SK-N-SH treated with all-trans-retinoic acid at 6 μM for 48 hours (cell line): ENCODE measurements at regions not wholly inside any gene's neighbourhood (a gene's known extent, or its start where the extent isn't known, plus 50 kb on each side); places are given as distances from the start of the nearest gene placed in this dataset.
"Not testable (repeated sequence)": the region's sequence is repeated elsewhere in the genome, so short reads cannot be mapped to it uniquely, and the experiment has no call there.

ENCODE experiments used
- ATAC-seq: fragments of 200-7000 bp; cut with Tn5 transposase; 3 replicates; pipeline ENCODE4 v1.9.1; 2020; ENCODE audit warnings: mild to moderate bottlenecking, moderate library complexity
- ARNTL ChIP-seq: fragments of 450-650 bp; formaldehyde crosslinking; IDR thresholded peaks from 2 replicates; pipeline ENCODE4 v1.5.0; 2020; ENCODE audit warnings: low read depth, mild to moderate bottlenecking, moderate library complexity, borderline replicate concordance
- BACH2 ChIP-seq: fragments of 250-450 bp; sonication (Bioruptor Pico); IDR thresholded peaks from 2 replicates; pipeline ENCODE4 v1.9.0; 2021; ENCODE audit warnings: mild to moderate bottlenecking, borderline replicate concordance
- CSDC2 ChIP-seq: fragments of 250-450 bp; sonication (Bioruptor Pico); IDR thresholded peaks from 2 replicates; pipeline ENCODE4 v1.5.0; 2020; ENCODE audit warnings: mild to moderate bottlenecking, moderate library complexity
- ESRRG ChIP-seq: fragments of 250-450 bp; sonication (Bioruptor Pico); IDR thresholded peaks from 2 replicates; pipeline ENCODE4 v1.6.1; 2021; ENCODE audit warnings: mild to moderate bottlenecking
- ISL1 ChIP-seq: fragments of 250-450 bp; sonication (Bioruptor Pico); IDR thresholded peaks from 2 replicates; pipeline ENCODE4 v2.1.2; 2022; ENCODE audit warnings: mild to moderate bottlenecking, moderate library complexity
- RARB ChIP-seq: fragments of 250-450 bp; sonication (Bioruptor Pico); IDR thresholded peaks from 2 replicates; pipeline ENCODE4 v1.8.0; 2021; ENCODE audit warnings: mild to moderate bottlenecking, moderate library complexity
- SNAI2 ChIP-seq: fragments of 250-450 bp; sonication (Bioruptor Pico); IDR thresholded peaks from 2 replicates; pipeline ENCODE4 v1.5.0; 2020; ENCODE audit warnings: mild to moderate bottlenecking, moderate library complexity
- TOX ChIP-seq: fragments of 250-450 bp; sonication (Bioruptor Pico); IDR thresholded peaks from 2 replicates; pipeline ENCODE4 v1.8.0; 2021; ENCODE audit warnings: mild to moderate bottlenecking, moderate library complexity, borderline replicate concordance
- ZC3H10 ChIP-seq: fragments of 250-450 bp; sonication (Bioruptor Pico); IDR thresholded peaks from 2 replicates; pipeline ENCODE4 v1.5.1; 2021; ENCODE audit warnings: mild to moderate bottlenecking, moderate library complexity
- ZNF565 ChIP-seq: fragments of 450-650 bp; formaldehyde crosslinking; conservative IDR thresholded peaks from 2 replicates; pipeline ENCODE4 v1.5.0; 2020; ENCODE audit warnings: low read depth, mild to moderate bottlenecking, moderate library complexity
- ZNF8 ChIP-seq: fragments of 450-650 bp; formaldehyde crosslinking; IDR thresholded peaks from 2 replicates; pipeline ENCODE4 v1.5.0; 2020; ENCODE audit warnings: mild to moderate bottlenecking, moderate library complexity
- TF ChIP-seq, protein P1 (sequence below): fragments of 250-450 bp; sonication (Bioruptor Pico); IDR thresholded peaks from 2 replicates; pipeline ENCODE4 v1.8.0; 2020; ENCODE audit warnings: mild to moderate bottlenecking, moderate library complexity, borderline replicate concordance
- TF ChIP-seq, protein P2 (sequence below): fragments of 250-450 bp; sonication (Bioruptor Pico); IDR thresholded peaks from 2 replicates; pipeline ENCODE4 v1.8.0; 2021; ENCODE audit warnings: low read depth, mild to moderate bottlenecking, moderate library complexity, borderline replicate concordance
- TF ChIP-seq, protein P3 (sequence below): fragments of 250-450 bp; sonication (Bioruptor Pico); IDR thresholded peaks from 2 replicates; pipeline ENCODE4 v1.5.1; 2021; ENCODE audit warnings: mild to moderate bottlenecking, moderate library complexity
- TF ChIP-seq, protein P4 (sequence below): fragments of 250-450 bp; sonication (Bioruptor Pico); IDR thresholded peaks from 2 replicates; pipeline ENCODE4 v1.5.0; 2020; ENCODE audit warnings: mild to moderate bottlenecking, moderate library complexity
- TF ChIP-seq, protein P5 (sequence below): fragments of 250-450 bp; sonication (Bioruptor Pico); IDR thresholded peaks from 2 replicates; pipeline ENCODE4 v1.5.1; 2020; ENCODE audit warnings: low read depth, mild to moderate bottlenecking, moderate library complexity

DNA sequence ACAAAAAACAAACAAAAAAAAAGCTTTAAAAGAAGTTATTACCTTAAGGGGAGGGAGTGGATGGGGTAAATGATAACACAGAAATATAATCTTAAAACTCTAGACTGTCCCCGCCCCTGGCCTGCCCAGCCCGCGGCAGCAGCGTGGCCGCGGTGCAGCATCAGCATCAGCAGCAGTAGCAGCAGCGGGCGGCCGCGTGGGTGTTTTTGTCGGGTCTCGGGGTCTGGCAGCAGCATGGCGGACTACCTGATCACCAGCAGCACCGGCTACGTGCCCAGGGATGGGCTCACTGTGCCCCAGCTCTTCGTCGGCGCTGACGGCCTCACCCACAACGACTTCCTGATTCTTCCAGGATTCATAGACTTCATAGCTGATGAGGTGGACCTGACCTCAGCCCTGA, 80.0 kb upstream of the ANKRD28 start (continued):
- TF ChIP-seq, protein P1, sequence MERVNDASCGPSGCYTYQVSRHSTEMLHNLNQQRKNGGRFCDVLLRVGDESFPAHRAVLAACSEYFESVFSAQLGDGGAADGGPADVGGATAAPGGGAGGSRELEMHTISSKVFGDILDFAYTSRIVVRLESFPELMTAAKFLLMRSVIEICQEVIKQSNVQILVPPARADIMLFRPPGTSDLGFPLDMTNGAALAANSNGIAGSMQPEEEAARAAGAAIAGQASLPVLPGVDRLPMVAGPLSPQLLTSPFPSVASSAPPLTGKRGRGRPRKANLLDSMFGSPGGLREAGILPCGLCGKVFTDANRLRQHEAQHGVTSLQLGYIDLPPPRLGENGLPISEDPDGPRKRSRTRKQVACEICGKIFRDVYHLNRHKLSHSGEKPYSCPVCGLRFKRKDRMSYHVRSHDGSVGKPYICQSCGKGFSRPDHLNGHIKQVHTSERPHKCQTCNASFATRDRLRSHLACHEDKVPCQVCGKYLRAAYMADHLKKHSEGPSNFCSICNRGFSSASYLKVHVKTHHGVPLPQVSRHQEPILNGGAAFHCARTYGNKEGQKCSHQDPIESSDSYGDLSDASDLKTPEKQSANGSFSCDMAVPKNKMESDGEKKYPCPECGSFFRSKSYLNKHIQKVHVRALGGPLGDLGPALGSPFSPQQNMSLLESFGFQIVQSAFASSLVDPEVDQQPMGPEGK (CRISPR knock-in tag) = no peak
- no peak for TF ChIP-seq ESRRG (CRISPR knock-in tag)
- TF ChIP-seq, all 23 proteins: peak for 0

DNA sequence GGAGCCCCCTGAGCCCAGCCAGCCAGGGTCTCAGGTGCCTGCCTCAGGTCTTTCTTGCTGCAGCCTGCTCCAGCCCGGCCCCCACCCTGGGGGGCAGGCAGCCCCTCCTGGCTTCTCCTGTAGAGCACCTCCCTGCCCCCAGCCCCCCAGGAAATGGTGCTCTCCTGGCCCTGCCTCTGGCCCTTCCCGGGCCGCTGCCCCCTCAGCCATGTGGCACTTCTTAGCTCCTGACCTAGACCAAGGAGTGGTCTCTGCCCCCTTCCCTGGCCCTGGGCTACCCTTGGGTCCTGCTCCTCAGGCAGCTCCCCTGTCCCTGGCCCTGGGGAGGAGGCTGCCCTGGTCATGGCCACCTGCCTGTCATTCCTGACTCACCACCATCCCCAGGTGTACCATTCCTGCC, 82.0 kb upstream of the ANKRD28 start:
- not testable (repeated sequence) for ATAC-seq

DNA sequence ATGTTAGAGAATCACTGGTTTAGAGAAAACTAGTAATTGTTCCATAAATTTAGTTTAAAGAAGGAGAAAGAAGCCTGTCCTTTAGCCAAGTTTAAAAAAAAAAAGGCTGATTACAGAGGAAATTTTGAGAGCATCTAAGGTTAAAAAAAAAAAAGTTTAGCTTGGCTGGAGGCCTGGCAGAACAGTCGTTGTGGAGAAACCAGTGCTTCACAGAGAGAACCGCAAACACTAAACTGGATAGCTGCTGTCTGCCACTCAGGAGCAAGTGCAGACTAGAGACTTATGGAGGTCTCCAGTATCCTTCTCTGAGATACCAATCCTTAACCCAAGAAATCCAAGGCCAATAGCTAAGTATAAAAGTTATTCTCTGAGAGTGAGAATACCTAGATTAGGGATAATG, 84.8 kb upstream of the ANKRD28 start:
- no peak for ATAC-seq
- TF ChIP-seq, protein P2, sequence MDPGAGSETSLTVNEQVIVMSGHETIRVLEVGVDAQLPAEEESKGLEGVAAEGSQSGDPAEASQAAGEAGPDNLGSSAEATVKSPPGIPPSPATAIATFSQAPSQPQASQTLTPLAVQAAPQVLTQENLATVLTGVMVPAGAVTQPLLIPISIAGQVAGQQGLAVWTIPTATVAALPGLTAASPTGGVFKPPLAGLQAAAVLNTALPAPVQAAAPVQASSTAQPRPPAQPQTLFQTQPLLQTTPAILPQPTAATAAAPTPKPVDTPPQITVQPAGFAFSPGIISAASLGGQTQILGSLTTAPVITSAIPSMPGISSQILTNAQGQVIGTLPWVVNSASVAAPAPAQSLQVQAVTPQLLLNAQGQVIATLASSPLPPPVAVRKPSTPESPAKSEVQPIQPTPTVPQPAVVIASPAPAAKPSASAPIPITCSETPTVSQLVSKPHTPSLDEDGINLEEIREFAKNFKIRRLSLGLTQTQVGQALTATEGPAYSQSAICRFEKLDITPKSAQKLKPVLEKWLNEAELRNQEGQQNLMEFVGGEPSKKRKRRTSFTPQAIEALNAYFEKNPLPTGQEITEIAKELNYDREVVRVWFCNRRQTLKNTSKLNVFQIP (CRISPR knock-in tag) = no peak
- TF ChIP-seq RARB (CRISPR knock-in tag) (no peak), SNAI2 (CRISPR knock-in tag) (no peak), TOX (no peak), ESRRG (CRISPR knock-in tag) (no peak), ZNF8 (CRISPR knock-in tag) (no peak), ARNTL (CRISPR knock-in tag) (no peak), CSDC2 (CRISPR knock-in tag) (no peak)
- TF ChIP-seq, protein P3, sequence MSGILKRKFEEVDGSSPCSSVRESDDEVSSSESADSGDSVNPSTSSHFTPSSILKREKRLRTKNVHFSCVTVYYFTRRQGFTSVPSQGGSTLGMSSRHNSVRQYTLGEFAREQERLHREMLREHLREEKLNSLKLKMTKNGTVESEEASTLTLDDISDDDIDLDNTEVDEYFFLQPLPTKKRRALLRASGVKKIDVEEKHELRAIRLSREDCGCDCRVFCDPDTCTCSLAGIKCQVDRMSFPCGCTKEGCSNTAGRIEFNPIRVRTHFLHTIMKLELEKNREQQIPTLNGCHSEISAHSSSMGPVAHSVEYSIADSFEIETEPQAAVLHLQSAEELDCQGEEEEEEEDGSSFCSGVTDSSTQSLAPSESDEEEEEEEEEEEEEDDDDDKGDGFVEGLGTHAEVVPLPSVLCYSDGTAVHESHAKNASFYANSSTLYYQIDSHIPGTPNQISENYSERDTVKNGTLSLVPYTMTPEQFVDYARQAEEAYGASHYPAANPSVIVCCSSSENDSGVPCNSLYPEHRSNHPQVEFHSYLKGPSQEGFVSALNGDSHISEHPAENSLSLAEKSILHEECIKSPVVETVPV (CRISPR knock-in tag) = no peak
- TF ChIP-seq, protein P4, sequence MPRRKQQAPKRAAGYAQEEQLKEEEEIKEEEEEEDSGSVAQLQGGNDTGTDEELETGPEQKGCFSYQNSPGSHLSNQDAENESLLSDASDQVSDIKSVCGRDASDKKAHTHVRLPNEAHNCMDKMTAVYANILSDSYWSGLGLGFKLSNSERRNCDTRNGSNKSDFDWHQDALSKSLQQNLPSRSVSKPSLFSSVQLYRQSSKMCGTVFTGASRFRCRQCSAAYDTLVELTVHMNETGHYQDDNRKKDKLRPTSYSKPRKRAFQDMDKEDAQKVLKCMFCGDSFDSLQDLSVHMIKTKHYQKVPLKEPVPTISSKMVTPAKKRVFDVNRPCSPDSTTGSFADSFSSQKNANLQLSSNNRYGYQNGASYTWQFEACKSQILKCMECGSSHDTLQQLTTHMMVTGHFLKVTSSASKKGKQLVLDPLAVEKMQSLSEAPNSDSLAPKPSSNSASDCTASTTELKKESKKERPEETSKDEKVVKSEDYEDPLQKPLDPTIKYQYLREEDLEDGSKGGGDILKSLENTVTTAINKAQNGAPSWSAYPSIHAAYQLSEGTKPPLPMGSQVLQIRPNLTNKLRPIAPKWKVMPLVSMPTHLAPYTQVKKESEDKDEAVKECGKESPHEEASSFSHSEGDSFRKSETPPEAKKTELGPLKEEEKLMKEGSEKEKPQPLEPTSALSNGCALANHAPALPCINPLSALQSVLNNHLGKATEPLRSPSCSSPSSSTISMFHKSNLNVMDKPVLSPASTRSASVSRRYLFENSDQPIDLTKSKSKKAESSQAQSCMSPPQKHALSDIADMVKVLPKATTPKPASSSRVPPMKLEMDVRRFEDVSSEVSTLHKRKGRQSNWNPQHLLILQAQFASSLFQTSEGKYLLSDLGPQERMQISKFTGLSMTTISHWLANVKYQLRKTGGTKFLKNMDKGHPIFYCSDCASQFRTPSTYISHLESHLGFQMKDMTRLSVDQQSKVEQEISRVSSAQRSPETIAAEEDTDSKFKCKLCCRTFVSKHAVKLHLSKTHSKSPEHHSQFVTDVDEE (CRISPR knock-in tag) = no peak
- TF ChIP-seq, protein P5, sequence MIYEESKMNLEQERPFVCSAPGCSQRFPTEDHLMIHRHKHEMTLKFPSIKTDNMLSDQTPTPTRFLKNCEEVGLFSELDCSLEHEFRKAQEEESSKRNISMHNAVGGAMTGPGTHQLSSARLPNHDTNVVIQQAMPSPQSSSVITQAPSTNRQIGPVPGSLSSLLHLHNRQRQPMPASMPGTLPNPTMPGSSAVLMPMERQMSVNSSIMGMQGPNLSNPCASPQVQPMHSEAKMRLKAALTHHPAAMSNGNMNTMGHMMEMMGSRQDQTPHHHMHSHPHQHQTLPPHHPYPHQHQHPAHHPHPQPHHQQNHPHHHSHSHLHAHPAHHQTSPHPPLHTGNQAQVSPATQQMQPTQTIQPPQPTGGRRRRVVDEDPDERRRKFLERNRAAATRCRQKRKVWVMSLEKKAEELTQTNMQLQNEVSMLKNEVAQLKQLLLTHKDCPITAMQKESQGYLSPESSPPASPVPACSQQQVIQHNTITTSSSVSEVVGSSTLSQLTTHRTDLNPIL (CRISPR knock-in tag) = no peak

DNA sequence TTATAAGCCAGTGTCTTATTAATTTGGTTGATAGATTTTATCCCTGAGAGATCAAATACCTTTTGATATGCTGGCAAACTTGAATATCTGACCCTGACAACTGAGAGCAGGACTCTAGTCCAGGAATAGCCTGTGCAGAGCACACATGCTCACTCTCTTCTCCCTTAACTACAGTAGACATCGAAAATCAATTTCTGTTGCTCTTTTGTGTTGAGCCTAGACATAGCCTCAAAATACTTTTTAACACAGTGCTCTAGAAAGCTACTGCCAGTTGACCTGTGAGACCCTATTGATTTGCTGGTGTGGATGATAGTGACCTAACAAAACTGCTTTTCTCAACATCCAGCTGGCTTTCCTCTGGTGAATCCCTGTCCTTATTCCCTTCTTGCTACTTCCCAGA, 86.4 kb upstream of the ANKRD28 start:
- TF ChIP-seq, protein P5 (CRISPR knock-in tag) = no peak
- TF ChIP-seq ESRRG (CRISPR knock-in tag) (no peak), BACH2 (CRISPR knock-in tag) (no peak), RARB (CRISPR knock-in tag) (no peak), ZC3H10 (CRISPR knock-in tag) (no peak), SNAI2 (CRISPR knock-in tag) (no peak), ZNF565 (CRISPR knock-in tag) (no peak), ISL1 (CRISPR knock-in tag) (no peak)
- TF ChIP-seq, protein P1 (CRISPR knock-in tag) = no peak
- ATAC-seq = no peak
